IMR-90 (cell line): ENCODE measurements at regions not wholly inside any gene's neighbourhood (a gene's known extent, or its start where the extent isn't known, plus 50 kb on each side); places are given as distances from the start of the nearest gene placed in this dataset.

Experiments
- ATAC-seq: fragments of 200-7000 bp; cut with Tn5 transposase; 2 replicates; pipeline ENCODE4 v1.9.1; 2020; ENCODE audit warnings: low read depth, mild to moderate bottlenecking, moderate library complexity
- BruUV-seq: library from RNA; stranded (reverse); fragments of 400-500 nt; replicated peaks from 2 replicates; lab custom pipeline; 2021; lab: Mats Ljungman, UMichigan
- CTCF ChIA-PET: fragments of 300-600 bp; formaldehyde crosslinking; extraction: SDS; loops from one replicate; lab custom pipeline; 2021; ENCODE audit warnings: antibody characterized with exemption; lab: Yijun Ruan, JAX
- POLR2A ChIA-PET: fragments of 300-600 bp; sonication (Branson Sonifier 250); formaldehyde crosslinking; loops from one replicate; lab custom pipeline; 2022; ENCODE audit warnings: antibody characterized with exemption; ENCODE audit not compliant: unreplicated experiment; lab: Charles Lee
- DNase-seq: peaks from one replicate; pipeline ENCODE4 v3.0.0; 2013
- H2AFZ ChIP-seq: replicated peaks from 2 replicates; pipeline ENCODE3; 2013; ENCODE audit warnings: low read length, mild to moderate bottlenecking; ENCODE audit not compliant: poor library complexity
- H2AK5ac ChIP-seq: 2 replicates; pipeline ENCODE4 v1.6.1; 2013; ENCODE audit warnings: low read depth, low read length, inconsistent platforms
- H2AK9ac ChIP-seq: replicated peaks from 2 replicates; pipeline ENCODE3; 2013; ENCODE audit warnings: mild to moderate bottlenecking, low read depth, low read length, moderate library complexity; ENCODE audit not compliant: poor library complexity
- H2BK120ac ChIP-seq: 2 replicates; pipeline ENCODE4 v1.6.1; 2013; ENCODE audit warnings: low read depth, low read length, inconsistent platforms
- H2BK15ac ChIP-seq: 3 replicates; pipeline ENCODE4 v1.6.1; 2013; ENCODE audit warnings: low read depth, low read length, inconsistent platforms
- H2BK20ac ChIP-seq: 2 replicates; pipeline ENCODE4 v1.6.1; 2013; ENCODE audit warnings: low read depth, mild to moderate bottlenecking, inconsistent platforms, low read length, moderate library complexity
- H2BK5ac ChIP-seq: 2 replicates; pipeline ENCODE4 v1.6.1; 2013; ENCODE audit warnings: mild to moderate bottlenecking, low read depth, low read length, inconsistent platforms; ENCODE audit not compliant: poor library complexity, severe bottlenecking
- H3K14ac ChIP-seq: replicated peaks from 2 replicates; pipeline ENCODE4 v1.6.1; 2013; ENCODE audit warnings: low read depth, low read length, inconsistent platforms
- H3K18ac ChIP-seq: 2 replicates; pipeline ENCODE4 v1.6.1; 2013; ENCODE audit warnings: low read depth, low read length, control low read depth
- H3K23ac ChIP-seq: 2 replicates; pipeline ENCODE4 v1.6.1; 2013; ENCODE audit warnings: low read depth, low read length, inconsistent platforms
- H3K27ac ChIP-seq: 2 replicates; pipeline ENCODE4 v1.5.1; 2013; ENCODE audit warnings: mild to moderate bottlenecking, control low read depth, low read length; ENCODE audit not compliant: insufficient read depth
- H3K27me3 ChIP-seq: 2 replicates; pipeline ENCODE4 v1.6.1; 2013; ENCODE audit warnings: low read length; ENCODE audit not compliant: control insufficient read depth, insufficient read depth
- H3K36me3 ChIP-seq: 2 replicates; pipeline ENCODE4 v1.6.1; 2013; ENCODE audit warnings: low read length, mixed read lengths; ENCODE audit not compliant: control insufficient read depth, insufficient read depth
- H3K4ac ChIP-seq: 2 replicates; pipeline ENCODE4 v1.6.1; 2013; ENCODE audit warnings: low read depth, low read length, inconsistent platforms
- H3K4me1 ChIP-seq: 2 replicates; pipeline ENCODE4 v1.6.1; 2013; ENCODE audit warnings: low read length, mixed read lengths; ENCODE audit not compliant: control insufficient read depth, insufficient read depth
- H3K4me2 ChIP-seq: 2 replicates; pipeline ENCODE4 v1.6.1; 2013; ENCODE audit warnings: low read depth, mild to moderate bottlenecking, control low read depth, low read length, moderate library complexity
- H3K4me3 ChIP-seq: 2 replicates; pipeline ENCODE4 v1.5.1; 2013; ENCODE audit warnings: low read depth, mild to moderate bottlenecking, control low read depth, low read length, moderate library complexity; ENCODE audit not compliant: insufficient read depth
- H3K56ac ChIP-seq: 2 replicates; pipeline ENCODE4 v1.6.1; 2013; ENCODE audit warnings: low read length, inconsistent platforms; ENCODE audit not compliant: insufficient read depth; ENCODE audit errors: extremely low read depth
- H3K79me1 ChIP-seq, 2 experiments: 2 replicates each; pipeline ENCODE4 v1.6.1; 2013; ENCODE audit warnings: low read length in 2 of 2, inconsistent platforms in 1 of 2, low read depth in 1 of 2
- H3K9ac ChIP-seq: 2 replicates; pipeline ENCODE4 v1.6.1; 2013; ENCODE audit warnings: low read depth, low read length, control low read depth
- H3K9me1 ChIP-seq: 2 replicates; pipeline ENCODE4 v1.6.1; 2013; ENCODE audit warnings: low read length, inconsistent platforms; ENCODE audit not compliant: insufficient read depth
- H3K9me3 ChIP-seq: 2 replicates; pipeline ENCODE4 v1.6.1; 2013; ENCODE audit warnings: low read length; ENCODE audit not compliant: control insufficient read depth, insufficient read depth
- H4K20me1 ChIP-seq: 2 replicates; pipeline ENCODE4 v1.6.1; 2013; ENCODE audit warnings: low read length, inconsistent platforms; ENCODE audit not compliant: insufficient read depth
- H4K5ac ChIP-seq: 2 replicates; pipeline ENCODE4 v1.6.1; 2013; ENCODE audit warnings: mild to moderate bottlenecking, low read depth, low read length, control low read depth
- H4K8ac ChIP-seq, 2 experiments: 2 replicates each; pipeline ENCODE4 v1.6.1; 2013; ENCODE audit warnings: low read depth in 2 of 2, low read length in 2 of 2, control low read depth in 1 of 2, inconsistent platforms in 1 of 2
- H4K91ac ChIP-seq: 2 replicates; pipeline ENCODE4 v1.6.1; 2013; ENCODE audit warnings: low read depth, low read length, inconsistent platforms; ENCODE audit not compliant: insufficient read depth
- BHLHE40 ChIP-seq: fragments of 150-350 bp; IDR thresholded peaks from 2 replicates; pipeline ENCODE4 v1.6.1; 2016; ENCODE audit warnings: mild to moderate bottlenecking, low read depth, low read length
- CEBPB ChIP-seq: IDR thresholded peaks from 2 replicates; pipeline ENCODE4 v1.6.1; 2012; ENCODE audit warnings: low read depth, low read length, improper control_type of control experiment
- CHD1 ChIP-seq: IDR thresholded peaks from 2 replicates; pipeline ENCODE4 v1.6.1; 2012; ENCODE audit warnings: low read depth, low read length, improper control_type of control experiment
- CTCF ChIP-seq: conservative IDR thresholded peaks from 2 replicates; pipeline ENCODE4 v1.5.1; 2012; ENCODE audit warnings: mild to moderate bottlenecking, low read depth, low read length, improper control_type of control experiment
- ELK1 ChIP-seq: fragments of 150-350 bp; IDR thresholded peaks from 2 replicates; pipeline ENCODE4 v1.6.1; 2016; ENCODE audit warnings: low read depth, mild to moderate bottlenecking, low read length, moderate library complexity, borderline replicate concordance
- FOS ChIP-seq: fragments of 150-350 bp; IDR thresholded peaks from 2 replicates; pipeline ENCODE4 v1.6.1; 2016; ENCODE audit warnings: low read depth, low read length
- MAFK ChIP-seq: IDR thresholded peaks from 2 replicates; pipeline ENCODE4 v1.6.1; 2012; ENCODE audit warnings: low read depth, low read length, improper control_type of control experiment
- MAZ ChIP-seq: IDR thresholded peaks from 2 replicates; pipeline ENCODE4 v1.6.1; 2012; ENCODE audit warnings: low read depth, mild to moderate bottlenecking, low read length, improper control_type of control experiment, moderate library complexity, borderline replicate concordance
- MXI1 ChIP-seq: IDR thresholded peaks from 2 replicates; pipeline ENCODE4 v1.6.1; 2012; ENCODE audit warnings: low read depth, mild to moderate bottlenecking, low read length, moderate library complexity, borderline replicate concordance
- NFE2L2 ChIP-seq: fragments of 150-350 bp; IDR thresholded peaks from 2 replicates; pipeline ENCODE4 v1.6.1; 2016; ENCODE audit warnings: low read depth, mild to moderate bottlenecking, low read length
- POLR2A ChIP-seq: IDR thresholded peaks from 2 replicates; pipeline ENCODE4 v1.6.1; 2012; ENCODE audit warnings: mild to moderate bottlenecking, low read depth, low read length
- RAD21 ChIP-seq: IDR thresholded peaks from 2 replicates; pipeline ENCODE4 v1.6.1; 2012; ENCODE audit warnings: low read length, improper control_type of control experiment
- RCOR1 ChIP-seq: IDR thresholded peaks from 2 replicates; pipeline ENCODE4 v1.6.1; 2012; ENCODE audit warnings: mild to moderate bottlenecking, low read length, improper control_type of control experiment; ENCODE audit not compliant: insufficient replicate concordance
- RFX5 ChIP-seq: IDR thresholded peaks from 2 replicates; pipeline ENCODE4 v1.8.0; 2012; ENCODE audit warnings: low read depth, mild to moderate bottlenecking, low read length, moderate library complexity
- SMC3 ChIP-seq: fragments of 150-350 bp; IDR thresholded peaks from 2 replicates; pipeline ENCODE4 v1.6.1; 2016; ENCODE audit warnings: low read depth, mild to moderate bottlenecking, antibody characterized with exemption, low read length, moderate library complexity
- USF2 ChIP-seq: fragments of 150-350 bp; IDR thresholded peaks from 2 replicates; pipeline ENCODE4 v1.6.1; 2017; ENCODE audit warnings: mild to moderate bottlenecking, antibody characterized with exemption, low read length, low read depth
- WGBS, 2 experiments: methylation state at CpG; one replicate each; pipeline versions ENCODE4 v1.1.5 to v1.1.7; 2013; ENCODE audit warnings: missing lambda C conversion rate in 2 of 2; ENCODE audit not compliant: insufficient read length in 1 of 2; ENCODE audit errors: extremely low coverage in 2 of 2; 5-methylcytosine and 5-hydroxymethylcytosine counted together
- dilution Hi-C: fragments of 300-500 bp; cut with HindIII; formaldehyde crosslinking; loops from one replicate; pipeline ENCODE4 v1.14.3; 2018; ENCODE audit warnings: low sequenced_read_pairs; ENCODE audit not compliant: unreplicated experiment
- in situ Hi-C: fragments of 300-500 bp; cut with MboI; formaldehyde crosslinking; loops from 3 replicates; pipeline ENCODE4 v1.14.3; 2019; ENCODE audit warnings: low sequenced_read_pairs, inconsistent platforms, mixed read lengths
- intact Hi-C: fragments of 100-400 bp; cut with micrococcal nuclease; formaldehyde crosslinking; loops from 2 replicates; pipeline ENCODE4 v1.10.0; 2022

GRCh38 chr13:54787754-54788153, 1759.1 kb downstream of the OLFM4 start:
- H3K4me3 ChIP-seq: no peak overlapping the region
- no peak overlapping the region for H2AK5ac ChIP-seq
- no peak overlapping the region for H2BK15ac ChIP-seq
- H4K20me1 ChIP-seq: no peaks in the 10 kb centered on the region
- no peaks in the 10 kb centered on the region for H3K27me3 ChIP-seq
- dilution Hi-C loops (no loop called here), in situ Hi-C loops (no loop called here), intact Hi-C loops (no loop called here)
- H4K5ac ChIP-seq: no peak overlapping the region
- H2BK20ac ChIP-seq: no peak overlapping the region
- no peaks in the 10 kb centered on the region for H3K4me1 ChIP-seq
- H2AFZ ChIP-seq: no peak overlapping the region
- no peak overlapping the region for H3K27ac ChIP-seq
- H3K9me3 ChIP-seq: peaks cover 9% of the 10 kb centered on the region
- H4K91ac ChIP-seq: no peak overlapping the region
- H2AK9ac ChIP-seq: no peak overlapping the region
- no peak overlapping the region for H3K23ac ChIP-seq
- ChIA-PET CTCF (no interaction called here), POLR2A (no interaction called here)
- H3K9me1 ChIP-seq: no peaks in the 10 kb centered on the region
- no peak overlapping the region for H2BK120ac ChIP-seq
- no peaks in the 10 kb centered on the region for H3K79me1 ChIP-seq
- no peak overlapping the region for H3K4ac ChIP-seq
- H3K18ac ChIP-seq: no peak overlapping the region
- H3K14ac ChIP-seq: no peak overlapping the region
- H3K9ac ChIP-seq: no peak overlapping the region
- BruUV-seq: no TSS peak
- H3K56ac ChIP-seq: no peak overlapping the region
- ATAC-seq (no peak), DNase-seq (no peak)
- no peaks in the 10 kb centered on the region for H3K36me3 ChIP-seq
- TF ChIP-seq ELK1 (no peak), MAZ (no peak), BHLHE40 (no peak), NFE2L2 (no peak), RCOR1 (no peak), MXI1 (no peak), POLR2A (no peak), SMC3 (no peak), FOS (no peak), RFX5 (no peak), CTCF (no peak), RAD21 (no peak), USF2 (no peak), CEBPB (no peak), MAFK (no peak), CHD1 (no peak)
- WGBS, 2 experiments: 60% methylated on average over 2 of the region's 12 CpGs; no CpG with 5 or more reads in 1 of the 2 experiments
- H3K4me2 ChIP-seq: no peak overlapping the region
- H2BK5ac ChIP-seq: no peak overlapping the region
- H4K8ac ChIP-seq: no peak overlapping the region
